Stimulated activated naive CD8-positive, alpha-beta T cell treated with anti-CD3 and anti-CD28 coated beads, Interleukin-15, amount 100 ng/mL, for 72 hours (primary cell): ENCODE measurements at regions not wholly inside any gene's neighbourhood (a gene's known extent, or its start where the extent isn't known, plus 50 kb on each side); places are given as distances from the start of the nearest gene placed in this dataset.
"Not testable (repeated sequence)": the region's sequence is repeated elsewhere in the genome, so short reads cannot be mapped to it uniquely, and the experiment has no call there.

Experiments
- ATAC-seq: fragments of 150-1000 bp; cut with Tn5 transposase; 2 replicates; pipeline ENCODE4 v1.10.0; 2021; ENCODE audit warnings: mild to moderate bottlenecking, moderate library complexity
- DNase-seq, 2 donors: peaks; one replicate each; pipeline ENCODE4 v3.0.0; 2021 to 2022
- H3K27ac Mint-ChIP-seq, 2 donors: one replicate each; pipeline ENCODE4 v1.8.0; 2022; ENCODE audit warnings: mild to moderate bottlenecking in 2 of 2, mixed read lengths in 2 of 2, moderate library complexity in 2 of 2
- H3K27me3 Mint-ChIP-seq: one replicate; pipeline ENCODE4 v1.8.0; 2022; ENCODE audit warnings: mixed read lengths
- H3K4me1 Mint-ChIP-seq: one replicate; pipeline ENCODE4 v1.8.0; 2022; ENCODE audit warnings: mild to moderate bottlenecking, mixed read lengths
- H3K4me3 Mint-ChIP-seq, 2 donors: one replicate each; pipeline ENCODE4 v1.8.0; 2022; ENCODE audit warnings: mild to moderate bottlenecking in 2 of 2, mixed read lengths in 2 of 2, moderate library complexity in 1 of 2
- H3K9me3 Mint-ChIP-seq, 2 donors: one replicate each; pipeline ENCODE4 v1.8.0; 2022; ENCODE audit warnings: mixed read lengths in 2 of 2

- Mint-ChIP-seq H3K4me1 (peaks cover 26% of the 10 kb centered on the region), H3K4me3 (no peak overlapping the region), H3K27me3 (no peaks in the 10 kb centered on the region), H3K9me3 (peaks cover 8 to 10% of the 10 kb centered on the region in 2 donors), H3K27ac (no peak overlapping the region)
- ATAC-seq (no peak), DNase-seq (no peak)
These were observed 223.6 kb downstream of the SHQ1 start for GRCh38 chr3:72624656-72625055.

GRCh38 chr3:72618739-72619138 is 229.5 kb downstream of the SHQ1 start:
- Mint-ChIP-seq H3K9me3 (peaks cover 25 to 26% of the 10 kb centered on the region in 2 donors), H3K4me1 (peaks cover 14% of the 10 kb centered on the region), H3K27me3 (no peaks in the 10 kb centered on the region), H3K27ac (no peak overlapping the region), H3K4me3 (no peak overlapping the region)
- ATAC-seq (no peak), DNase-seq (no peak)

GRCh38 chr3:72617424-72618024 is 230.7 kb downstream of the SHQ1 start:
- DNase-seq (no peak), ATAC-seq (no peak)
- Mint-ChIP-seq H3K4me3 (no peak overlapping the region), H3K27me3 (no peaks in the 10 kb centered on the region), H3K27ac (no peak overlapping the region), H3K4me1 (peaks cover 14% of the 10 kb centered on the region), H3K9me3 (peaks cover 19 to 27% of the 10 kb centered on the region in 2 donors)

GRCh38 chr3:72615776-72616175 is 232.5 kb downstream of the SHQ1 start:
- H3K4me1 Mint-ChIP-seq, result peaks cover 14% of the 10 kb centered on the region

GRCh38 chr3:72615182-72615581 is 233.1 kb downstream of the SHQ1 start:
- no peak overlapping the region for H3K27ac Mint-ChIP-seq
- H3K4me3 Mint-ChIP-seq, result peak overlapping the region in 1 of 2 donors; percentile 3
- H3K9me3 Mint-ChIP-seq, result peaks cover 15 to 20% of the 10 kb centered on the region in 2 donors
- DNase-seq (no peak), ATAC-seq (no peak)
- peaks cover 14% of the 10 kb centered on the region for H3K4me1 Mint-ChIP-seq
- H3K27me3 Mint-ChIP-seq, result no peaks in the 10 kb centered on the region

More at GRCh38 chr3:72615776-72616175, 232.5 kb downstream of the SHQ1 start:
- Mint-ChIP-seq H3K4me3 (no peak overlapping the region), H3K27me3 (no peaks in the 10 kb centered on the region), H3K27ac (no peak overlapping the region), H3K9me3 (peaks cover 15 to 20% of the 10 kb centered on the region in 2 donors)
- no peak for DNase-seq
- no peak for ATAC-seq

GRCh38 chr3:72614394-72615074 is 233.7 kb downstream of the SHQ1 start:
- no peak for ATAC-seq
- H3K9me3 Mint-ChIP-seq, result peaks cover 15 to 20% of the 10 kb centered on the region in 2 donors
- H3K27ac Mint-ChIP-seq, result no peak overlapping the region
- H3K4me3 Mint-ChIP-seq, result peak overlapping the region in 1 of 2 donors; percentile 3
- H3K4me1 Mint-ChIP-seq, result peaks cover 14% of the 10 kb centered on the region
- no peak for DNase-seq
- H3K27me3 Mint-ChIP-seq, result no peaks in the 10 kb centered on the region

- no peak for ATAC-seq
- DNase-seq, result no peak
- Mint-ChIP-seq H3K27ac (no peak overlapping the region), H3K9me3 (peaks cover 13 to 16% of the 10 kb centered on the region in 2 donors), H3K27me3 (no peaks in the 10 kb centered on the region), H3K4me1 (peaks cover 14% of the 10 kb centered on the region), H3K4me3 (no peak overlapping the region)
These were observed 234.4 kb downstream of the SHQ1 start for GRCh38 chr3:72613871-72614270.

GRCh38 chr3:72609114-72609513 is 239.1 kb downstream of the SHQ1 start:
- H3K27ac Mint-ChIP-seq, H3K27me3 Mint-ChIP-seq, H3K4me1 Mint-ChIP-seq, H3K4me3 Mint-ChIP-seq, ATAC-seq, H3K9me3 Mint-ChIP-seq, DNase-seq: not testable (repeated sequence)

GRCh38 chr3:72606005-72606800 is 242.0 kb downstream of the SHQ1 start:
- H3K4me3 Mint-ChIP-seq, result no peak overlapping the region
- H3K9me3 Mint-ChIP-seq, result no peaks in the 10 kb centered on the region
- peaks cover 7% of the 10 kb centered on the region for H3K27me3 Mint-ChIP-seq
- H3K4me1 Mint-ChIP-seq, result no peaks in the 10 kb centered on the region
- DNase-seq, result no peak
- H3K27ac Mint-ChIP-seq, result no peak overlapping the region
- no peak for ATAC-seq

GRCh38 chr3:72604328-72604727 is 243.9 kb downstream of the SHQ1 start:
- no peak for ATAC-seq
- H3K9me3 Mint-ChIP-seq, result no peaks in the 10 kb centered on the region
- DNase-seq, result no peak
- H3K4me1 Mint-ChIP-seq, result no peaks in the 10 kb centered on the region
- peak overlapping the region in 1 of 2 donors; percentile 76 for H3K27ac Mint-ChIP-seq
- no peak overlapping the region for H3K4me3 Mint-ChIP-seq
- peaks cover 7% of the 10 kb centered on the region for H3K27me3 Mint-ChIP-seq

- ATAC-seq (no peak), DNase-seq (no peak)
- Mint-ChIP-seq H3K4me3 (no peak overlapping the region), H3K4me1 (no peaks in the 10 kb centered on the region), H3K9me3 (no peaks in the 10 kb centered on the region), H3K27ac (no peak overlapping the region), H3K27me3 (peaks cover 7% of the 10 kb centered on the region)
These were observed 246.1 kb downstream of the SHQ1 start for GRCh38 chr3:72601983-72602750.

GRCh38 chr3:72601060-72601459 is 247.2 kb downstream of the SHQ1 start:
- H3K4me3 Mint-ChIP-seq, result no peak overlapping the region
- no peak overlapping the region for H3K27ac Mint-ChIP-seq
- no peaks in the 10 kb centered on the region for H3K9me3 Mint-ChIP-seq
- ATAC-seq, result no peak
- DNase-seq, result no peak
- no peaks in the 10 kb centered on the region for H3K4me1 Mint-ChIP-seq
- H3K27me3 Mint-ChIP-seq, result peaks cover 7% of the 10 kb centered on the region

- ATAC-seq (no peak), DNase-seq (no peak)
- H3K27ac Mint-ChIP-seq, result no peak overlapping the region
- peaks cover 6% of the 10 kb centered on the region for H3K4me1 Mint-ChIP-seq
- H3K4me3 Mint-ChIP-seq, result no peak overlapping the region
- no peaks in the 10 kb centered on the region for H3K9me3 Mint-ChIP-seq
- H3K27me3 Mint-ChIP-seq, result no peaks in the 10 kb centered on the region
These were observed 250.5 kb downstream of the SHQ1 start for GRCh38 chr3:72597756-72598195.

GRCh38 chr3:72597043-72597442 is 251.2 kb downstream of the SHQ1 start:
- H3K27ac Mint-ChIP-seq, result peak overlapping the region in 1 of 2 donors; percentile 4
- ATAC-seq (no peak), DNase-seq (no peak)
- no peak overlapping the region for H3K4me3 Mint-ChIP-seq
- H3K4me1 Mint-ChIP-seq, result peaks cover 6% of the 10 kb centered on the region
- H3K9me3 Mint-ChIP-seq, result no peaks in the 10 kb centered on the region
- H3K27me3 Mint-ChIP-seq, result no peaks in the 10 kb centered on the region

GRCh38 chr3:72595927-72596610 is 252.2 kb downstream of the SHQ1 start:
- no peak for ATAC-seq
- no peak overlapping the region for H3K27ac Mint-ChIP-seq
- H3K4me3 Mint-ChIP-seq, result no peak overlapping the region
- H3K27me3 Mint-ChIP-seq, result no peaks in the 10 kb centered on the region
- H3K4me1 Mint-ChIP-seq, result peaks cover 6% of the 10 kb centered on the region
- no peaks in the 10 kb centered on the region for H3K9me3 Mint-ChIP-seq
- DNase-seq, result no peak
